GM19193 (cell line): ENCODE measurements at regions not wholly inside any gene's neighbourhood (a gene's known extent, or its start where the extent isn't known, plus 50 kb on each side); places are given as distances from the start of the nearest gene placed in this dataset.

ENCODE experiments used
- POLR2A ChIP-seq: IDR thresholded peaks from 4 replicates; pipeline ENCODE4 v1.6.1; 2011; ENCODE audit not compliant: insufficient read depth, insufficient read length; ENCODE audit errors: extremely low read depth

- no peak for TF ChIP-seq POLR2A
Observed at GRCh38 chr7:36054637-36055036, 98.4 kb upstream of the EEPD1 start.

GRCh38 chr7:36055207-36055606 lies 97.8 kb upstream of the EEPD1 start:
- no peak for TF ChIP-seq POLR2A

- TF ChIP-seq POLR2A = no peak
Observed at GRCh38 chr7:36057323-36057722, 95.7 kb upstream of the EEPD1 start.

- TF ChIP-seq POLR2A = no peak
Observed at GRCh38 chr7:36058020-36058592, 94.9 kb upstream of the EEPD1 start.

GRCh38 chr7:36062154-36062815 lies 90.8 kb upstream of the EEPD1 start:
- no peak for TF ChIP-seq POLR2A

GRCh38 chr7:36064676-36065075 lies 88.4 kb upstream of the EEPD1 start:
- TF ChIP-seq POLR2A = no peak

GRCh38 chr7:36066343-36066664 lies 86.8 kb upstream of the EEPD1 start:
- no peak for TF ChIP-seq POLR2A

- no peak for TF ChIP-seq POLR2A
Observed at GRCh38 chr7:36070230-36070629, 82.8 kb upstream of the EEPD1 start.

GRCh38 chr7:36071605-36072004 lies 81.4 kb upstream of the EEPD1 start:
- no peak for TF ChIP-seq POLR2A

- TF ChIP-seq POLR2A = no peak
Observed at GRCh38 chr7:36072620-36073019, 80.4 kb upstream of the EEPD1 start.

GRCh38 chr7:36075561-36075960 lies 77.5 kb upstream of the EEPD1 start:
- no peak for TF ChIP-seq POLR2A

GRCh38 chr7:36076074-36076473 lies 77.0 kb upstream of the EEPD1 start:
- no peak for TF ChIP-seq POLR2A

GRCh38 chr7:36078816-36079360 lies 74.2 kb upstream of the EEPD1 start:
- no peak for TF ChIP-seq POLR2A

GRCh38 chr7:36079446-36080025 lies 73.5 kb upstream of the EEPD1 start:
- no peak for TF ChIP-seq POLR2A

- no peak for TF ChIP-seq POLR2A
Observed at GRCh38 chr7:36080843-36081242, 72.2 kb upstream of the EEPD1 start.

GRCh38 chr7:36082216-36082615 lies 70.8 kb upstream of the EEPD1 start:
- TF ChIP-seq POLR2A = no peak
